ENCODE measurements at regions not wholly inside any gene's neighbourhood (a gene's known extent, or its start where the extent isn't known, plus 50 kb on each side); places are given as distances from the start of the nearest gene placed in this dataset.

GRCh38 chr1:87930796-87931195 is 602.1 kb downstream of the LMO4 start:
- TF ChIP-seq TOX (CRISPR knock-in tag; IDR thresholded peaks at IDR 0.05; ENCODE audit: borderline replicate concordance) = no peak
- TF ChIP-seq ARNTL (CRISPR knock-in tag; IDR thresholded peaks at IDR 0.05; ENCODE audit: borderline replicate concordance, low read depth) = no peak
- no peak for ATAC-seq

GRCh38 chr1:87933171-87933570 is 604.5 kb downstream of the LMO4 start:
- no peak for TF ChIP-seq ARNTL (CRISPR knock-in tag; IDR thresholded peaks at IDR 0.05; ENCODE audit: borderline replicate concordance, low read depth)
- no peak for ATAC-seq

GRCh38 chr1:87935130-87935529 is 606.5 kb downstream of the LMO4 start:
- no peak for ATAC-seq

GRCh38 chr1:87937831-87938395 is 609.2 kb downstream of the LMO4 start:
- ATAC-seq = no peak
- TF ChIP-seq TCF4 (CRISPR knock-in tag; IDR thresholded peaks at IDR 0.05; ENCODE audit: borderline replicate concordance) = no peak
- TF ChIP-seq PPARA (CRISPR knock-in tag; IDR thresholded peaks at IDR 0.05; ENCODE audit: borderline replicate concordance) = no peak
- TF ChIP-seq TSHZ2 (CRISPR knock-in tag; IDR thresholded peaks at IDR 0.05) = no peak
- TF ChIP-seq ARNTL (CRISPR knock-in tag; IDR thresholded peaks at IDR 0.05; ENCODE audit: borderline replicate concordance, low read depth) = no peak
- no peak for TF ChIP-seq GLIS3 (CRISPR knock-in tag; IDR thresholded peaks at IDR 0.05)
- no peak for TF ChIP-seq SNAI2 (CRISPR knock-in tag; IDR thresholded peaks at IDR 0.05)
- TF ChIP-seq RARB (CRISPR knock-in tag; IDR thresholded peaks at IDR 0.05) = no peak
- TF ChIP-seq ZNF8 (CRISPR knock-in tag; IDR thresholded peaks at IDR 0.05) = no peak
- no peak for TF ChIP-seq ZNF70 (CRISPR knock-in tag; IDR thresholded peaks at IDR 0.05)
- no peak for TF ChIP-seq ZNF565 (CRISPR knock-in tag; conservative IDR thresholded peaks at IDR 0.05; ENCODE audit: low read depth)

More at GRCh38 chr1:87935130-87935529, 606.5 kb downstream of the LMO4 start:
- TF ChIP-seq ARNTL (CRISPR knock-in tag; IDR thresholded peaks at IDR 0.05; ENCODE audit: borderline replicate concordance, low read depth) (no peak), CSRNP3 (CRISPR knock-in tag; IDR thresholded peaks at IDR 0.05) (no peak), TSHZ2 (CRISPR knock-in tag; IDR thresholded peaks at IDR 0.05) (no peak), OSR1 (CRISPR knock-in tag; IDR thresholded peaks at IDR 0.05) (no peak), ZC3H10 (CRISPR knock-in tag; IDR thresholded peaks at IDR 0.05) (no peak), POU6F1 (CRISPR knock-in tag; IDR thresholded peaks at IDR 0.05; ENCODE audit: borderline replicate concordance, low read depth) (no peak), GLIS3 (CRISPR knock-in tag; IDR thresholded peaks at IDR 0.05) (no peak), CREB5 (CRISPR knock-in tag; IDR thresholded peaks at IDR 0.05; ENCODE audit: low read depth) (no peak), ZNF8 (CRISPR knock-in tag; IDR thresholded peaks at IDR 0.05) (no peak)
